Stimulated activated CD8-positive, alpha-beta memory T cell treated with anti-CD3 and anti-CD28 coated beads, Interleukin-2, amount 100 ng/mL, for 1 hour (primary cell): ENCODE measurements at regions not wholly inside any gene's neighbourhood (a gene's known extent, or its start where the extent isn't known, plus 50 kb on each side); places are given as distances from the start of the nearest gene placed in this dataset.

ENCODE experiments used
- DNase-seq, 2 donors: peaks; one replicate each; pipeline ENCODE4 v3.0.0-alpha.2; 2020; ENCODE audit warnings: low read depth in 2 of 2

GRCh38 chr22:27537501-27537900, 264.1 kb downstream of the MN1 start:
- no peak for DNase-seq

- no peak for DNase-seq
Observed at GRCh38 chr22:27538666-27539065, 262.9 kb downstream of the MN1 start.

- DNase-seq: no peak
Observed at GRCh38 chr22:27540247-27540646, 261.3 kb downstream of the MN1 start.

GRCh38 chr22:27540656-27541396, 260.7 kb downstream of the MN1 start:
- no peak for DNase-seq

- no peak for DNase-seq
Observed at GRCh38 chr22:27541836-27542235, 259.7 kb downstream of the MN1 start.

GRCh38 chr22:27542602-27543001, 259.0 kb downstream of the MN1 start:
- no peak for DNase-seq

GRCh38 chr22:27543460-27543859, 258.1 kb downstream of the MN1 start:
- no peak for DNase-seq

- DNase-seq: no peak
Observed at GRCh38 chr22:27545085-27545484, 256.5 kb downstream of the MN1 start.

- DNase-seq: no peak
Observed at GRCh38 chr22:27546157-27546935, 255.2 kb downstream of the MN1 start.

- no peak for DNase-seq
Observed at GRCh38 chr22:27551402-27551801, 250.2 kb downstream of the MN1 start.

- DNase-seq: no peak
Observed at GRCh38 chr22:27552176-27552575, 249.4 kb downstream of the MN1 start.

- DNase-seq: no peak
Observed at GRCh38 chr22:27552863-27553262, 248.7 kb downstream of the MN1 start.

GRCh38 chr22:27554106-27554811, 247.3 kb downstream of the MN1 start:
- no peak for DNase-seq

- DNase-seq: no peak
Observed at GRCh38 chr22:27554841-27555456, 246.6 kb downstream of the MN1 start.

- DNase-seq: no peak
Observed at GRCh38 chr22:27556371-27556770, 245.2 kb downstream of the MN1 start.

GRCh38 chr22:27557286-27558008, 244.1 kb downstream of the MN1 start:
- no peak for DNase-seq

- DNase-seq: no peak
Observed at GRCh38 chr22:27558658-27559371, 242.7 kb downstream of the MN1 start.

GRCh38 chr22:27560781-27561180, 240.8 kb downstream of the MN1 start:
- no peak for DNase-seq

GRCh38 chr22:27561286-27561904, 240.2 kb downstream of the MN1 start:
- DNase-seq: no peak

- DNase-seq: no peak
Observed at GRCh38 chr22:27564806-27565205, 236.8 kb downstream of the MN1 start.
